ENCODE measurements at regions not wholly inside any gene's neighbourhood (a gene's known extent, or its start where the extent isn't known, plus 50 kb on each side); places are given as distances from the start of the nearest gene placed in this dataset.

DNA sequence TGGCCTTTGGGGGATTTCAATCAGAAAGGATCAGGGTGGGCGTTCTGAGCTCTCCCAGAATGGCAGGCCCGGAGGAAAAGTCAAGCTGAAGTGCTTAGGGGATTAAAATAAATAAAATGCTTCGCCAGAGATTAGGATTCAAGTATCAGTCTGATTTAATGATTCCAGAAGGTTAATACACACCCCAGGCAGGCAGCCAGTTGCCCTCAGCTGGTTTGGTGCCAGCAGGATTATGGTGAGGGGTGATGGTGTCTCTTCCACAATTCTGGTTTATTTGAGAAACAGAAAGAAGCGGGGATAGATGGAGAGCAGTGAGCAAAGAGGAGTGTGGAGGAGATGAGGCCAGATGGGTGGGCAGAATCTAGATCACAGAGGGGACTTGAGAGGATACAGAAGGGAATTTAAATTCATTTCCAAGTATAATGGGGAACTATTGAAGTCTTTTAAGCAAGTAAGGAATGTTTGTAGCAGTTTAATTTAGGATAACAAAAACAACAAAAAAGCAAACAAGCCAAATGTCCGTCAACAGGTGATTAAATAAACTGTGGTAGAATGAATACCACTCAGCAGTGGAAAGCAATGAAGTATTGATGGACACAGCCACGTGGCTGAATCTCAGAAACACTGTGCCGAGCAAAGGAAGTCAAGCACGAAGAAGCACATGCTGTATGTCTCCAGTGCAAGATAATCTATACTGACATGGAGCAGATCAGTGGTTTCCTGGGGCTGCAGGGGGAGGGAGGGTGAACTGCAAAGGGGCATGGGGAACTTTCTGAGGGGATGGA lies 297.7 kb downstream of the MSX2 start:
- H3K23ac ChIP-seq (ENCODE audit: low read depth, low read length), result no peak overlapping the region
- no peak overlapping the region for H4K91ac ChIP-seq (ENCODE audit: insufficient read depth, low read depth, low read length)
- peaks cover 6% of the 10 kb centered on the region for H3K9me3 ChIP-seq (ENCODE audit: control insufficient read depth, insufficient read depth, low read length)
- no peak for DNase-seq
- no peak overlapping the region for H2BK120ac ChIP-seq (ENCODE audit: low read depth, low read length)
- ChIA-PET CTCF (no interaction called here), POLR2A (ENCODE audit: unreplicated experiment) (no interaction called here)
- H3K4me1 ChIP-seq (ENCODE audit: control insufficient read depth, insufficient read depth, low read length), result 0 out of 2 replicates have a peak, but pooled peaks cover 1% of the 10 kb centered on the region
- in situ Hi-C loops (cut with MboI; ENCODE audit: low sequenced_read_pairs), result no loop called here
- H4K20me1 ChIP-seq (ENCODE audit: insufficient read depth, low read length), result no peaks in the 10 kb centered on the region
- no peak overlapping the region for H2BK15ac ChIP-seq (ENCODE audit: low read depth, low read length)
- BruUV-seq (replicated peaks), result no TSS peak
- H3K4ac ChIP-seq (ENCODE audit: low read depth, low read length), result no peak overlapping the region
- no peak overlapping the region for H4K5ac ChIP-seq (ENCODE audit: low read depth, low read length)
- no peak overlapping the region for H2AFZ ChIP-seq (replicated peaks; ENCODE audit: low read length, poor library complexity)
- no peak overlapping the region for H3K4me2 ChIP-seq (ENCODE audit: low read depth, low read length)
- H3K18ac ChIP-seq (ENCODE audit: low read depth, low read length), result no peak overlapping the region
- no peak overlapping the region for H2BK20ac ChIP-seq (ENCODE audit: low read depth, low read length)
- H3K36me3 ChIP-seq (ENCODE audit: control insufficient read depth, insufficient read depth, low read length), result no peaks in the 10 kb centered on the region
- no peak overlapping the region for H3K9ac ChIP-seq (ENCODE audit: low read depth, low read length)
- TF ChIP-seq CEBPB (IDR thresholded peaks at IDR 0.05; ENCODE audit: low read depth, low read length) (no peak), MAFK (IDR thresholded peaks at IDR 0.05; ENCODE audit: low read depth, low read length) (no peak), MXI1 (IDR thresholded peaks at IDR 0.05; ENCODE audit: borderline replicate concordance, low read depth, low read length) (no peak), SMC3 (IDR thresholded peaks at IDR 0.05; ENCODE audit: low read depth, low read length) (no peak), FOS (IDR thresholded peaks at IDR 0.05; ENCODE audit: low read depth, low read length) (no peak), NFE2L2 (IDR thresholded peaks at IDR 0.05; ENCODE audit: low read depth, low read length) (no peak), POLR2A (IDR thresholded peaks at IDR 0.05; ENCODE audit: low read depth, low read length) (no peak), MAZ (IDR thresholded peaks at IDR 0.05; ENCODE audit: borderline replicate concordance, low read depth, low read length) (no peak), RAD21 (IDR thresholded peaks at IDR 0.05; ENCODE audit: low read length) (no peak)
- TF ChIP-seq, protein P1, sequence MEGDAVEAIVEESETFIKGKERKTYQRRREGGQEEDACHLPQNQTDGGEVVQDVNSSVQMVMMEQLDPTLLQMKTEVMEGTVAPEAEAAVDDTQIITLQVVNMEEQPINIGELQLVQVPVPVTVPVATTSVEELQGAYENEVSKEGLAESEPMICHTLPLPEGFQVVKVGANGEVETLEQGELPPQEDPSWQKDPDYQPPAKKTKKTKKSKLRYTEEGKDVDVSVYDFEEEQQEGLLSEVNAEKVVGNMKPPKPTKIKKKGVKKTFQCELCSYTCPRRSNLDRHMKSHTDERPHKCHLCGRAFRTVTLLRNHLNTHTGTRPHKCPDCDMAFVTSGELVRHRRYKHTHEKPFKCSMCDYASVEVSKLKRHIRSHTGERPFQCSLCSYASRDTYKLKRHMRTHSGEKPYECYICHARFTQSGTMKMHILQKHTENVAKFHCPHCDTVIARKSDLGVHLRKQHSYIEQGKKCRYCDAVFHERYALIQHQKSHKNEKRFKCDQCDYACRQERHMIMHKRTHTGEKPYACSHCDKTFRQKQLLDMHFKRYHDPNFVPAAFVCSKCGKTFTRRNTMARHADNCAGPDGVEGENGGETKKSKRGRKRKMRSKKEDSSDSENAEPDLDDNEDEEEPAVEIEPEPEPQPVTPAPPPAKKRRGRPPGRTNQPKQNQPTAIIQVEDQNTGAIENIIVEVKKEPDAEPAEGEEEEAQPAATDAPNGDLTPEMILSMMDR (conservative IDR thresholded peaks at IDR 0.05; ENCODE audit: low read depth, low read length), result no peak
- TF ChIP-seq, protein P2, sequence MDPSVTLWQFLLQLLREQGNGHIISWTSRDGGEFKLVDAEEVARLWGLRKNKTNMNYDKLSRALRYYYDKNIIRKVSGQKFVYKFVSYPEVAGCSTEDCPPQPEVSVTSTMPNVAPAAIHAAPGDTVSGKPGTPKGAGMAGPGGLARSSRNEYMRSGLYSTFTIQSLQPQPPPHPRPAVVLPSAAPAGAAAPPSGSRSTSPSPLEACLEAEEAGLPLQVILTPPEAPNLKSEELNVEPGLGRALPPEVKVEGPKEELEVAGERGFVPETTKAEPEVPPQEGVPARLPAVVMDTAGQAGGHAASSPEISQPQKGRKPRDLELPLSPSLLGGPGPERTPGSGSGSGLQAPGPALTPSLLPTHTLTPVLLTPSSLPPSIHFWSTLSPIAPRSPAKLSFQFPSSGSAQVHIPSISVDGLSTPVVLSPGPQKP (IDR thresholded peaks at IDR 0.05; ENCODE audit: borderline replicate concordance, low read depth, low read length), result no peak
- TF ChIP-seq, protein P3, sequence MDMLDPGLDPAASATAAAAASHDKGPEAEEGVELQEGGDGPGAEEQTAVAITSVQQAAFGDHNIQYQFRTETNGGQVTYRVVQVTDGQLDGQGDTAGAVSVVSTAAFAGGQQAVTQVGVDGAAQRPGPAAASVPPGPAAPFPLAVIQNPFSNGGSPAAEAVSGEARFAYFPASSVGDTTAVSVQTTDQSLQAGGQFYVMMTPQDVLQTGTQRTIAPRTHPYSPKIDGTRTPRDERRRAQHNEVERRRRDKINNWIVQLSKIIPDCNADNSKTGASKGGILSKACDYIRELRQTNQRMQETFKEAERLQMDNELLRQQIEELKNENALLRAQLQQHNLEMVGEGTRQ (IDR thresholded peaks at IDR 0.05; ENCODE audit: low read depth, low read length), result no peak
- intact Hi-C loops (cut with micrococcal nuclease), result no loop called here
- H3K56ac ChIP-seq (ENCODE audit: extremely low read depth, insufficient read depth, low read length), result no peak overlapping the region
- no peak overlapping the region for H3K14ac ChIP-seq (replicated peaks; ENCODE audit: low read depth, low read length)
- no peaks in the 10 kb centered on the region for H3K9me1 ChIP-seq (ENCODE audit: insufficient read depth, low read length)
- H2AK5ac ChIP-seq (ENCODE audit: low read depth, low read length), result no peak overlapping the region
- no peak for ATAC-seq (ENCODE audit: low read depth)
- no peaks in the 10 kb centered on the region for H3K79me1 ChIP-seq (ENCODE audit: low read depth in 1 of 2, low read length in 2 of 2)
- H3K27me3 ChIP-seq (ENCODE audit: control insufficient read depth, insufficient read depth, low read length), result no peaks in the 10 kb centered on the region
- WGBS, 2 experiments (ENCODE audit: extremely low coverage in 2 of 2, insufficient read length in 1 of 2), result 0% methylated on average over 1 of the region's 8 CpGs; no CpG with 5 or more reads in 1 of the 2 experiments
- H2BK5ac ChIP-seq (ENCODE audit: low read depth, low read length, poor library complexity, severe bottlenecking), result no peak overlapping the region
- dilution Hi-C loops (cut with HindIII; ENCODE audit: low sequenced_read_pairs, unreplicated experiment), result no loop called here
- H4K8ac ChIP-seq (ENCODE audit: low read depth in 2 of 2, low read length in 2 of 2), result no peak overlapping the region
- no peak overlapping the region for H3K27ac ChIP-seq (ENCODE audit: insufficient read depth, low read length)
- no peak overlapping the region for H3K4me3 ChIP-seq (ENCODE audit: insufficient read depth, low read depth, low read length)
- no peak overlapping the region for H2AK9ac ChIP-seq (replicated peaks; ENCODE audit: low read depth, low read length, poor library complexity)
